SH-SY5Y (cell line): ENCODE measurements at regions not wholly inside any gene's neighbourhood (a gene's known extent, or its start where the extent isn't known, plus 50 kb on each side); places are given as distances from the start of the nearest gene placed in this dataset.

Source experiments
- GATA2 ChIP-seq: IDR thresholded peaks from 2 replicates; pipeline ENCODE4 v1.6.1; 2011; ENCODE audit warnings: mild to moderate bottlenecking, low read depth, low read length
- GATA3 ChIP-seq: IDR thresholded peaks from 2 replicates; pipeline ENCODE4 v1.6.1; 2011; ENCODE audit warnings: low read depth, mild to moderate bottlenecking, low read length, moderate library complexity

DNA sequence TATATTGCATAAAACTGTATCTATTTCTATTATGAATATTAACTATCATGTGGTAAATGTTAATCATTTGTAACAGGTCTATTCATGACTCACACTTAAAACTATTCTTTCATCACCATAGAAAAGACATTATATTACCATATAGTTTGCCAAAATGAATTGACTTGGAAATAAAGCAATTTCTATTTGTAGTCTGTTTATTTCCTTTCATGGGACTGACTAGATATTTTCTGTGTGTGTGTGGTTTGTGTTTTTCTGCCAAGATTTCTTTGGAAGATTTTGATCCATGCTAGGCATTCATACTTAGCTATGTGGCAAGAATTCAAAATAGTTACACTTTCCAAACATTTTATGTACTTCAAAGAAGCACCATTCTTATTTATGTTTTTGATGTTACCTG lies 522.5 kb upstream of the AGTR1 start:
- TF ChIP-seq GATA2 (no peak), GATA3 (no peak)
